ENCODE measurements at regions not wholly inside any gene's neighbourhood (a gene's known extent, or its start where the extent isn't known, plus 50 kb on each side); places are given as distances from the start of the nearest gene placed in this dataset.

GRCh38 chr4:14877246-14878225, 124.7 kb upstream of the CPEB2 start:
- WGBS, 3 donors, result 33 to 56% (median 34%) methylated on average over 6 of the region's 6 CpGs
- no peak overlapping the region for H3K27ac ChIP-seq (ENCODE audit: low read depth, low read length)

GRCh38 chr4:14878681-14879080, 123.6 kb upstream of the CPEB2 start:
- WGBS, 3 donors, result 90 to 97% (median 91%) methylated on average over 3 of the region's 3 CpGs
- no peak overlapping the region for H3K27ac ChIP-seq (ENCODE audit: low read depth, low read length)

GRCh38 chr4:14879683-14880082, 122.6 kb upstream of the CPEB2 start:
- WGBS, 3 donors, result 85 to 88% (median 88%) methylated on average over 7 of the region's 7 CpGs
- no peak overlapping the region for H3K27ac ChIP-seq (ENCODE audit: low read depth, low read length)

GRCh38 chr4:14880805-14881204, 121.5 kb upstream of the CPEB2 start:
- H3K27ac ChIP-seq (ENCODE audit: low read depth, low read length), result no peak overlapping the region
- WGBS, 3 donors, result 77 to 81% (median 77%) methylated on average over 2 of the region's 2 CpGs

GRCh38 chr4:14883166-14883565, 119.1 kb upstream of the CPEB2 start:
- H3K27ac ChIP-seq (ENCODE audit: low read depth, low read length), result no peak overlapping the region
- WGBS, 3 donors, result 87 to 97% (median 94%) methylated on average over 3 of the region's 3 CpGs

- H3K27ac ChIP-seq (ENCODE audit: low read depth, low read length), result no peak overlapping the region
- WGBS, 3 donors, result 70 to 88% (median 81%) methylated on average over 1 of the region's 1 CpG
These were observed 118.6 kb upstream of the CPEB2 start for GRCh38 chr4:14883661-14884060.

- no peak overlapping the region for H3K27ac ChIP-seq (ENCODE audit: low read depth, low read length)
- WGBS, 3 donors, result 84 to 87% (median 84%) methylated on average over 9 of the region's 9 CpGs
These were observed 114.3 kb upstream of the CPEB2 start for GRCh38 chr4:14887842-14888433.

- H3K27ac ChIP-seq (ENCODE audit: low read depth, low read length), result no peak overlapping the region
- WGBS, 3 donors, result 77 to 81% (median 79%) methylated on average over 4 of the region's 4 CpGs
These were observed 113.3 kb upstream of the CPEB2 start for GRCh38 chr4:14888790-14889572.

GRCh38 chr4:14892563-14892962, 109.7 kb upstream of the CPEB2 start:
- WGBS, 3 donors, result 87 to 93% (median 89%) methylated on average over 3 of the region's 3 CpGs
- no peak overlapping the region for H3K27ac ChIP-seq (ENCODE audit: low read depth, low read length)

- H3K27ac ChIP-seq (ENCODE audit: low read depth, low read length), result no peak overlapping the region
- WGBS, 3 donors, result 84 to 89% (median 85%) methylated on average over 3 of the region's 3 CpGs
These were observed 108.6 kb upstream of the CPEB2 start for GRCh38 chr4:14893713-14894112.

GRCh38 chr4:14894392-14895292, 107.6 kb upstream of the CPEB2 start:
- H3K27ac ChIP-seq (ENCODE audit: low read depth, low read length), result no peak overlapping the region
- WGBS, 3 donors, result 83 to 96% (median 94%) methylated on average over 1 of the region's 1 CpG

- H3K27ac ChIP-seq (ENCODE audit: low read depth, low read length), result no peak overlapping the region
- 87 to 95% (median 88%) methylated on average over 2 of the region's 2 CpGs for WGBS, 3 donors
These were observed 105.6 kb upstream of the CPEB2 start for GRCh38 chr4:14896656-14897175.

GRCh38 chr4:14897217-14897616, 105.1 kb upstream of the CPEB2 start:
- H3K27ac ChIP-seq (ENCODE audit: low read depth, low read length), result no peak overlapping the region
- 74 to 88% (median 78%) methylated on average over 2 of the region's 2 CpGs for WGBS, 3 donors

- H3K27ac ChIP-seq (ENCODE audit: low read depth, low read length), result no peak overlapping the region
These were observed 103.3 kb upstream of the CPEB2 start for GRCh38 chr4:14898989-14899388.

- no peak overlapping the region for H3K27ac ChIP-seq (ENCODE audit: low read depth, low read length)
- WGBS, 3 donors, result 48 to 72% (median 58%) methylated on average over 3 of the region's 3 CpGs
These were observed 99.9 kb upstream of the CPEB2 start for GRCh38 chr4:14902342-14902741.

- 91 to 100% (median 92%) methylated on average over 2 of the region's 2 CpGs for WGBS, 3 donors
These were observed 99.0 kb upstream of the CPEB2 start for GRCh38 chr4:14903321-14903720.

GRCh38 chr4:14906805-14907204, 95.5 kb upstream of the CPEB2 start:
- H3K27ac ChIP-seq (ENCODE audit: low read depth, low read length), result no peak overlapping the region

More at GRCh38 chr4:14903321-14903720, 99.0 kb upstream of the CPEB2 start:
- no peak overlapping the region for H3K27ac ChIP-seq (ENCODE audit: low read depth, low read length)

- WGBS, 3 donors, result 50 to 56% (median 51%) methylated on average over 3 of the region's 3 CpGs
- no peak overlapping the region for H3K27ac ChIP-seq (ENCODE audit: low read depth, low read length)
These were observed 93.6 kb upstream of the CPEB2 start for GRCh38 chr4:14908635-14909034.

All from adipose tissue (tissue), 3 donors.